Brain microvascular endothelial cell (primary cell): ENCODE measurements at regions not wholly inside any gene's neighbourhood (a gene's known extent, or its start where the extent isn't known, plus 50 kb on each side); places are given as distances from the start of the nearest gene placed in this dataset.

Experiments
- DNase-seq: peaks from one replicate; pipeline ENCODE4 v3.0.0-alpha.2; 2020
- H3K27ac ChIP-seq: fragments of 250-450 bp; sonication (Bioruptor Pico); 2 replicates; pipeline ENCODE4 v1.5.1; 2020; ENCODE audit warnings: mild to moderate bottlenecking, moderate library complexity
- H3K27me3 ChIP-seq: fragments of 250-450 bp; sonication (Bioruptor Pico); replicated peaks from 2 replicates; pipeline ENCODE4 v1.5.1; 2020; ENCODE audit warnings: mild to moderate bottlenecking
- H3K36me3 ChIP-seq: fragments of 250-450 bp; sonication (Bioruptor Pico); replicated peaks from 2 replicates; pipeline ENCODE4 v1.5.1; 2020; ENCODE audit warnings: mild to moderate bottlenecking
- H3K4me3 ChIP-seq: 2 replicates; pipeline ENCODE4 v1.5.1; 2011; ENCODE audit warnings: low read depth, mild to moderate bottlenecking, control low read depth, low read length, moderate library complexity
- in situ Hi-C: cut with HindIII; loops from 2 replicates; pipeline ENCODE4 v1.10.0; 2017; ENCODE audit warnings: low sequenced_read_pairs, low pct_ligation_motif_present
- TF ChIP-seq, protein P1 (sequence below): IDR thresholded peaks from 2 replicates; pipeline ENCODE4 v1.5.1; 2011; ENCODE audit warnings: low read depth, mild to moderate bottlenecking, moderate library complexity, low read length, control low read depth, inconsistent platforms; ENCODE audit errors: missing control alignments

DNA sequence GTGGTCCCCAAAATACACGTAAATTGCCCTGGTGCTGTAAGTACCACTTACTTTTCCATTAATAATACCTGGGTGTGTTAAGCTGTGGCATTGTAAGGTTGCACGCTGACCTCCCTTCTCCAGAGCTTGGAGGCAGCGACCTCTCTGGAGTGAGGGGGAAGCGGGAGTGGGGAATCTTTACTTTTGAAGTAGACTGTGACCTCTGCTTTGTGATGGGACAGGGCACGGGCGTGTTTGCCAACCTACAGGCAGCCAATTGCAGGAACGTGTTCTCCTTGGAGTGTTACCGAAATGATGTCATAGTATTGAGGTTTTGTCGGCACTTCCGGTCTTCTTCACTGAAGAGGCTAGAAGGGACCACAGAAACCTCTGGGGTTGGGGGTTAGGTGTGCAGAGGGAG, 227.3 kb upstream of the C2CD4B start:
- in situ Hi-C loops, result no loop called here
- Histone ChIP-seq H3K27me3 (no peaks in the 10 kb centered on the region), H3K36me3 (no peaks in the 10 kb centered on the region), H3K4me3 (peak overlapping the region; percentile 99), H3K27ac (no peak overlapping the region)
- TF ChIP-seq, protein P1, sequence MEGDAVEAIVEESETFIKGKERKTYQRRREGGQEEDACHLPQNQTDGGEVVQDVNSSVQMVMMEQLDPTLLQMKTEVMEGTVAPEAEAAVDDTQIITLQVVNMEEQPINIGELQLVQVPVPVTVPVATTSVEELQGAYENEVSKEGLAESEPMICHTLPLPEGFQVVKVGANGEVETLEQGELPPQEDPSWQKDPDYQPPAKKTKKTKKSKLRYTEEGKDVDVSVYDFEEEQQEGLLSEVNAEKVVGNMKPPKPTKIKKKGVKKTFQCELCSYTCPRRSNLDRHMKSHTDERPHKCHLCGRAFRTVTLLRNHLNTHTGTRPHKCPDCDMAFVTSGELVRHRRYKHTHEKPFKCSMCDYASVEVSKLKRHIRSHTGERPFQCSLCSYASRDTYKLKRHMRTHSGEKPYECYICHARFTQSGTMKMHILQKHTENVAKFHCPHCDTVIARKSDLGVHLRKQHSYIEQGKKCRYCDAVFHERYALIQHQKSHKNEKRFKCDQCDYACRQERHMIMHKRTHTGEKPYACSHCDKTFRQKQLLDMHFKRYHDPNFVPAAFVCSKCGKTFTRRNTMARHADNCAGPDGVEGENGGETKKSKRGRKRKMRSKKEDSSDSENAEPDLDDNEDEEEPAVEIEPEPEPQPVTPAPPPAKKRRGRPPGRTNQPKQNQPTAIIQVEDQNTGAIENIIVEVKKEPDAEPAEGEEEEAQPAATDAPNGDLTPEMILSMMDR, result peak; percentile 27
- peak; percentile 14 for DNase-seq

DNA sequence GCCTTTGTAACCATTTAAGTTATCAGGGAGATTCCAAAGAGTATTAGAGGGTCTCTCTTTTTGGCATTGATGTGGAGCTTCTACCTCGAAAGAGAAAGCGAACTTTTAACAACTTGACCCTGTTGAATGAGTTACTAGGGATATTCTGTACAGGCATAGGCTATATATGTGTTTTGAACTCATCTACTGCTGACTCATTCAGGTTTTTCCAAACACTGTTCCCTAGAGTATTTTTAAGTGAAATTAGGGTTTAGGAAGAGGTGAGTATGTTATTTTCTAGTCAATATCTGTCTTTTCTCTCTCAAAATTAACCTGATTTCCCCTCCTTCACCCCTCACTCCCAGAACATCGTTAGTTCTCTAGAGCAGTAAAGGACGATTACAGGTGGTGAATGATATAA, 228.1 kb upstream of the C2CD4B start:
- Histone ChIP-seq H3K27ac (no peak overlapping the region), H3K36me3 (no peaks in the 10 kb centered on the region), H3K4me3 (no peak overlapping the region), H3K27me3 (no peaks in the 10 kb centered on the region)
- TF ChIP-seq, protein P1, result no peak
- in situ Hi-C loops, result no loop called here
- DNase-seq, result no peak

DNA sequence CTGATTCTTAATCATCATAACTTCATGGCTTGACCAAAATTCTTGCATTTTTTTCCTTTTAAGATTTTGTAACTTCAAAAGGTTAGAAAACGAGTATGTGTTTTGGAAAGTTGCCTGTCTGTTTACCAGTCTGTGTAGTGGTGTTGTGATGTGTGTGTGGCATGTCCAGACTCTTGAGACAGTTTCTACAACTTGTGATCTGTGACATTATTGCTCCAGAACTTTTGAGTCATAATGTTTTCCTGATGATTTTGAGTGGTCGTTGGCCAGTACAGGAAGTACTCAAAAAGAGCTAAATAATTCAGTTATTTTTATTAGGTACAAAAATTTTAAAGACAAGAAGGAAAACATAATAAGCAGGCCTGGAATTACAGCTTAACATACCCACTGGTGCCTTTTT, 229.0 kb upstream of the C2CD4B start:
- no peak for DNase-seq
- Histone ChIP-seq H3K36me3 (no peaks in the 10 kb centered on the region), H3K27me3 (no peaks in the 10 kb centered on the region), H3K27ac (no peak overlapping the region), H3K4me3 (no peak overlapping the region)
- TF ChIP-seq, protein P1, result no peak
- in situ Hi-C loops, result no loop called here

DNA sequence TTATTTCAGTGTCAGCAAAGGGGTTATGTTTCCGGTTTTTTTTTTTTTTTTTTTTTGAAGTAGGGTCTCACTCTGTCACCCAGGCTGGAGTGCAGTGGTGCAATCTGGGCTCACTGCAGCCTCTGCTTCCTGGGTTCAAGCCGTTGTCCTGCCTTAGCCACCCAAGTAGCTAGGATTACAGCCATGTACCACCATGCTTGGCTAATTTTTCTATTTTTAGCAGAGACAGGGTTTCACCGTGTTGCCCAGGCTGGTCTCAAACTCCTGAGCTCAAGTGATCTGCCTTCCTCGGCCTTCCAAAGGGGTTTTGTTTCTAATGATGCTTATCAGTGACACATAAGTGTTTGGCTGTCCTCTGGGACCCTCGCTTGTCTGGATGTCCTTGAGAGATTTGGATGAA, 235.7 kb upstream of the C2CD4B start:
- DNase-seq, result no peak

DNA sequence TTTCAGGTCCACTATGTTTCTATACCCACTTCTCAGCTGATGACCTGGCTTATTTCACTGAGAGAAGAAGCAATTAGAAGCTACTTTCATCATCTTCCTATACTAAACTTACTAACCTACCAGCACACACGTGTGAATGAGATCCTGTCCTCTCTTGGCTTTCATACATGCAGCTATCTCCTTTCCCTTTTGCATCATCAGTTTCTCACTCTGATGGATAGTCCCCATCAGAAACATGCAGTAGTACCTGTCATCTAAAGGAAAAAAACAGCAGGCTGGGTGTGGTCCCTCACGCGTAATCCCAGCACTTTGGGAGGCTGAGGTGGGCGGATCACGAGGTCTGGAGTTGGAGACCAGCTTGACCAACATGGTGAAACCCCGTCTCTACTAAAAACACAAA, 237.6 kb upstream of the C2CD4B start:
- TF ChIP-seq, protein P1, result no peak
- H3K27ac ChIP-seq, result no peak overlapping the region
- no peaks in the 10 kb centered on the region for H3K36me3 ChIP-seq
- in situ Hi-C loops, result no loop called here
- no peak overlapping the region for H3K4me3 ChIP-seq
- DNase-seq, result no peak
- no peaks in the 10 kb centered on the region for H3K27me3 ChIP-seq

More for the DNA sequence above, 235.7 kb upstream of the C2CD4B start:
- H3K4me3 ChIP-seq, result no peak overlapping the region
- H3K27ac ChIP-seq, result no peak overlapping the region
- H3K27me3 ChIP-seq, result no peaks in the 10 kb centered on the region
- in situ Hi-C loops, result no loop called here
- TF ChIP-seq, protein P1, result no peak
- H3K36me3 ChIP-seq, result no peaks in the 10 kb centered on the region

DNA sequence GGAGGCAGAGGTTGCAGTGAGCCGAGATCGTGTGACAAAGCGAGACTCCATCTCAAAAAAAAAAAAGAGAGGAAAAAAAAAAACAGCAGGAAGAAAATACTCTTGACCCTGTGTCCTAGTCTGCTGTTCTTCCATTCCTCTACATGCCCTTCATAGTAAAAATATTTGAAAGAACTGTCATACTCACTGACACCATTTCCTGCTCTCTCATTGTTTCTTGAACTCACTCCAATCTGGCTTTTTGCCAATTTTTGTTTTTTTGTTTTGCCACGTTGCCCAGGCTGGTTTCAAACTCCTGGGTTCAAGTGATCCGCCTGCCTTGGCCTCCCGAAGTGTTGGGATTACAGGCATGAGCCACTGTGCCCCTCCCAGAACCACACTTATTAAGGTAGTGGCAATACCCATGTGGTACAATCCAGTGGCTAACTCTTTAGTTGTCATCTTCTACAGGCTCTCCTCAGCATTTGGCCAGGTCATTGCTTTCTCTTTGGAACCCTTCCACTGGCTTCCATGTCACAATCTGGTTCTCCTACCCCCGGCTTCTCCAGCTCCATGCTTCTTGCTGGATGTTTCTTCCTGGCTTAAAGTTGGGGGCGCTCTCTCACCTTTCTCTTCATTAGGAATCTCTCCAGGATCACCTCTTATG, 238.2 kb upstream of the C2CD4B start:
- Histone ChIP-seq H3K27ac (no peak overlapping the region), H3K4me3 (no peak overlapping the region), H3K36me3 (no peaks in the 10 kb centered on the region), H3K27me3 (no peaks in the 10 kb centered on the region)
- in situ Hi-C loops, result no loop called here
- peak; percentile 43 for DNase-seq
- TF ChIP-seq, protein P1, result no peak
